SU-DHL-6 (cell line): ENCODE measurements at regions not wholly inside any gene's neighbourhood (a gene's known extent, or its start where the extent isn't known, plus 50 kb on each side); places are given as distances from the start of the nearest gene placed in this dataset.

Experiments
- H2AFZ ChIP-seq: fragments of 200-600 bp; sonication (generic); 2 replicates; pipeline ENCODE4 v1.6.1; 2014; ENCODE audit warnings: low read depth, mild to moderate bottlenecking, moderate library complexity, mixed read lengths, antibody characterized with exemption, low read length; ENCODE audit not compliant: severe bottlenecking
- H3F3A ChIP-seq: fragments of 200-600 bp; shearing (Covaris generic); 2 replicates; pipeline ENCODE4 v1.6.0; 2016; ENCODE audit warnings: antibody characterized with exemption, mild to moderate bottlenecking; ENCODE audit not compliant: insufficient read depth
- H3K27ac ChIP-seq: fragments of 200-600 bp; sonication (generic); 2 replicates; pipeline ENCODE4 v1.5.1; 2016; ENCODE audit warnings: low read depth, mild to moderate bottlenecking, low read length, moderate library complexity, mixed read lengths
- H3K27me3 ChIP-seq: fragments of 200-600 bp; sonication (generic), shearing (Covaris generic); 2 replicates; pipeline ENCODE4 v1.6.0; 2014; ENCODE audit warnings: mild to moderate bottlenecking, low read length
- H3K36me3 ChIP-seq: fragments of 200-600 bp; sonication (generic); 2 replicates; pipeline ENCODE4 v1.6.1; 2014; ENCODE audit warnings: mild to moderate bottlenecking, low read length, mixed read lengths
- H3K4me2 ChIP-seq: fragments of 300-600, 200-600 bp; shearing (Covaris generic), sonication (generic); 2 replicates; pipeline ENCODE4 v1.6.0; 2014; ENCODE audit warnings: low read length, low read depth, mild to moderate bottlenecking; ENCODE audit not compliant: poor library complexity, severe bottlenecking
- H3K4me3 ChIP-seq: fragments of 200-600 bp; sonication (generic); 2 replicates; pipeline ENCODE4 v1.5.1; 2014; ENCODE audit warnings: antibody characterized with exemption, low read length, mild to moderate bottlenecking, mixed read lengths; ENCODE audit not compliant: insufficient read depth, poor library complexity, severe bottlenecking
- H3K79me2 ChIP-seq: fragments of 200-600 bp; sonication (generic); 2 replicates; pipeline ENCODE4 v1.6.1; 2014; ENCODE audit warnings: mild to moderate bottlenecking, low read length, moderate library complexity; ENCODE audit not compliant: insufficient read depth
- H3K9ac ChIP-seq: fragments of 200-600 bp; sonication (generic); 2 replicates; pipeline ENCODE4 v1.7.0; 2014; ENCODE audit warnings: mild to moderate bottlenecking, low read length
- H3K9me2 ChIP-seq: fragments of 200-600 bp; sonication (generic); replicated peaks from 2 replicates; pipeline ENCODE4 v1.6.1; 2014; ENCODE audit warnings: low read length; ENCODE audit not compliant: insufficient read depth
- H3K9me3 ChIP-seq: fragments of 200-600 bp; sonication (generic); 2 replicates; pipeline ENCODE4 v1.6.1; 2014; ENCODE audit warnings: low read length, mixed read lengths; ENCODE audit not compliant: insufficient read depth
- H4K20me1 ChIP-seq: fragments of 200-600 bp; sonication (generic); 2 replicates; pipeline ENCODE4 v1.6.1; 2014; ENCODE audit warnings: low read depth, mild to moderate bottlenecking, antibody characterized with exemption, low read length, moderate library complexity, mixed read lengths
- EZH2phosphoT487 ChIP-seq: fragments of 200-600 bp; sonication (generic), shearing (Covaris generic); conservative IDR thresholded peaks from 2 replicates; pipeline ENCODE4 v1.6.1; 2018; ENCODE audit warnings: mild to moderate bottlenecking, antibody characterized with exemption, low read length, moderate library complexity, mixed read lengths
- TF ChIP-seq, protein P1 (sequence below): fragments of 200-600 bp; sonication (generic); IDR thresholded peaks from one replicate; pipeline ENCODE4 v1.5.1; 2017; ENCODE audit warnings: antibody characterized with exemption, mild to moderate bottlenecking, low read length, moderate library complexity; ENCODE audit not compliant: insufficient read depth, poor library complexity, severe bottlenecking

DNA sequence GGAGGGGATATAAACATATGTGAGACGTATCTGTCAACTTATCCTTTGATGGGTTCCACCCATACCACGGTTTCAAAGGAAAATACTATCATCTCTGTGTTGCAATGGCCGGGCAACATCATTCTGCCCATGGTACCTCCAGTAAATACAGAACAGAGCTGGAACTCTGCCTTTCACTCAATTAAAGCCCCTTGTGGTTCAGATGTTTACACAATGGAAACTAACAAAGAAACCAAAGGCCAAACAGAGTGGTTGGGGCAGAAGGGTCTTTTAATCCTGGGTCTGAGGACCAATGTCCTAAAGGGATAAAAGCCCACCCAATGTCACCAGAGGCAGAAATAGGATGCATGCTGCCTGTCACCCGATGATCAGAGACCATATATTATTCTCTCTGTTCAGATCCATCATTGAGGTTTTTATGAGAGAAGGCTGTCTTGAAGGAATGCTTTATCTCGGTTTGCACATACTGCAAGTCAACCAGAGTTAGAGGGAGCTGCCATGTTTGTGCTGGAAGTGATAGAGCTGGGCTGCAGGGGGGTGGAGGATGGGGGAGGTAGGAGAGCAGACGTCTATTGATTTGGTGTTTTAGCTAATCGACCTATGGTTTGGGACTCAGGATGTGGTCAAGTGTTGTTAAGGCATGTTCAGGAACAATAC is 105.4 kb upstream of the FRMD4A start:
- Histone ChIP-seq H3K4me3 (no peak overlapping the region), H3K9me2 (no peaks in the 10 kb centered on the region), H3F3A (no peaks in the 10 kb centered on the region), H3K4me2 (no peak overlapping the region), H3K9me3 (no peaks in the 10 kb centered on the region), H3K36me3 (no peaks in the 10 kb centered on the region), H2AFZ (no peak overlapping the region), H3K27me3 (no peaks in the 10 kb centered on the region), H3K79me2 (no peaks in the 10 kb centered on the region), H3K27ac (no peak overlapping the region), H3K9ac (no peak overlapping the region), H4K20me1 (no peaks in the 10 kb centered on the region)
- TF ChIP-seq, protein P1, sequence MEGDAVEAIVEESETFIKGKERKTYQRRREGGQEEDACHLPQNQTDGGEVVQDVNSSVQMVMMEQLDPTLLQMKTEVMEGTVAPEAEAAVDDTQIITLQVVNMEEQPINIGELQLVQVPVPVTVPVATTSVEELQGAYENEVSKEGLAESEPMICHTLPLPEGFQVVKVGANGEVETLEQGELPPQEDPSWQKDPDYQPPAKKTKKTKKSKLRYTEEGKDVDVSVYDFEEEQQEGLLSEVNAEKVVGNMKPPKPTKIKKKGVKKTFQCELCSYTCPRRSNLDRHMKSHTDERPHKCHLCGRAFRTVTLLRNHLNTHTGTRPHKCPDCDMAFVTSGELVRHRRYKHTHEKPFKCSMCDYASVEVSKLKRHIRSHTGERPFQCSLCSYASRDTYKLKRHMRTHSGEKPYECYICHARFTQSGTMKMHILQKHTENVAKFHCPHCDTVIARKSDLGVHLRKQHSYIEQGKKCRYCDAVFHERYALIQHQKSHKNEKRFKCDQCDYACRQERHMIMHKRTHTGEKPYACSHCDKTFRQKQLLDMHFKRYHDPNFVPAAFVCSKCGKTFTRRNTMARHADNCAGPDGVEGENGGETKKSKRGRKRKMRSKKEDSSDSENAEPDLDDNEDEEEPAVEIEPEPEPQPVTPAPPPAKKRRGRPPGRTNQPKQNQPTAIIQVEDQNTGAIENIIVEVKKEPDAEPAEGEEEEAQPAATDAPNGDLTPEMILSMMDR: no peak
- no peak for TF ChIP-seq EZH2phosphoT487

DNA sequence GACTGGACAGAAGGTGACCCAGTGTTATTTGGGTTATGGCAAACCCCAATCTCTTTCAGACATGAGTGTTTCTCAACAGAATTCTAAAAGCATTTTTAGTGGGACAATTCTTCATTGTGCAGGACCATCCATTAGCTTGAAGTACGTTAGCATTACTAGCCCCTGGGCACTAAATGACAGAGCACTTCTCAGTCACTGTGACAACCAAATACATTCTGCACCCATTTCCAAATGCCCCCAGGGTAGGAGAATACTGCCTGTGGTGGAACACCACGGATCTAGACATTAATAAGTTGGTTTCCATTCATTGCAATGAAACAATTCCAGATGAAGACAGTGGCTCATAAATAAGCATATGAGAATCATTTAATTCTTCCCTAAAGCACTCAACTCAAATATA is 102.4 kb upstream of the FRMD4A start:
- Histone ChIP-seq H4K20me1 (no peaks in the 10 kb centered on the region), H3F3A (no peaks in the 10 kb centered on the region), H2AFZ (no peak overlapping the region), H3K9ac (no peak overlapping the region), H3K4me3 (no peak overlapping the region), H3K36me3 (no peaks in the 10 kb centered on the region), H3K79me2 (no peaks in the 10 kb centered on the region), H3K27me3 (no peaks in the 10 kb centered on the region), H3K27ac (no peak overlapping the region), H3K9me2 (no peaks in the 10 kb centered on the region), H3K4me2 (no peak overlapping the region), H3K9me3 (no peaks in the 10 kb centered on the region)
- TF ChIP-seq, protein P1: no peak
- no peak for TF ChIP-seq EZH2phosphoT487

DNA sequence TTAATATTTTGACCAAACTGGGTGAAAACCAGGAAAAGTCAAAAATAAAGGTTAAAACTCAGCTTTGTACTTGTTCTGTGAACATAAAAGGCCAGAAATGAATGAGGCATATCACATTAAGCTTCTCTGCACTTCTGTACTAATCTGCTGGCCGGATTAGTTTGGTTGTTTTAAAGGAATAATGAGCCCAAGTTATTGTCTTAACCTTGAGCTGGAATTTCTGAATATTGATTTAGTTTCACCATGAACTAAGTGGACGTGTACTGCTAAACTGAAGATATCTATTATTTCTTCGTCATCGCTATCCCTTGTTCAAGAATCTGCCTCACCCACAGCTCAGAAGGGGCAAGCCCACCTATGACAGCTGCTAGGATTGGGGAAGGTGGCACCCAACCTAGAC is 101.1 kb upstream of the FRMD4A start:
- Histone ChIP-seq H4K20me1 (no peaks in the 10 kb centered on the region), H3K36me3 (no peaks in the 10 kb centered on the region), H3K4me3 (no peak overlapping the region), H3K9me2 (no peaks in the 10 kb centered on the region), H3K4me2 (no peak overlapping the region), H3K9ac (no peak overlapping the region), H3K27me3 (no peaks in the 10 kb centered on the region), H3K27ac (no peak overlapping the region), H2AFZ (no peak overlapping the region), H3K9me3 (no peaks in the 10 kb centered on the region), H3F3A (no peaks in the 10 kb centered on the region), H3K79me2 (no peaks in the 10 kb centered on the region)
- no peak for TF ChIP-seq EZH2phosphoT487
- TF ChIP-seq, protein P1: no peak
